ENCODE measurements at regions not wholly inside any gene's neighbourhood (a gene's known extent, or its start where the extent isn't known, plus 50 kb on each side); places are given as distances from the start of the nearest gene placed in this dataset.

DNA sequence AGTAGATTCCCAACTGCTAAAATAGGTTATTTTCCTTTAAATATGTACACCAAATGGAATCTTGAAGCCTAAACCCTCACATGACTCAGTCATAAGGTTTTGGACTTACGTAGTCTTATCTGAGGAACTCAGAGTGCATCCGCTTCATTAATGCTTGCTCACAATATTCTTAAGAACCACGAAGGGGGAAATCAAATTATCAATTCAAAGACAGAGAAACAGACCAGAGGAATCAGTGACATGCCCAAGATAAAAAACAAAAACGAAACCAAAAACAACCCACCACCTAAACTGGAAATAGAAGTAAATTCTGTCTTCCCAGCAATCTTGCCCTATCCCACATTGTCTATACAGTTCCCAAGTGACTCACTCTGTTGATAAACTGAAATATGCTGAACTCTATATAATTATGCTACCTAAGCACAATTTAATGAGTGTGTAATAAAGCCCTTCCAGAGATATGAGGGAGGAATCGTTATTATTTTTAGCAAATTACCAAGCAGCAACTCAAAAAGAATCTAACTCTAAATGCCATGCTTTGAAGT, 135.4 kb upstream of the CBLB start:
- TF ChIP-seq, protein P1, sequence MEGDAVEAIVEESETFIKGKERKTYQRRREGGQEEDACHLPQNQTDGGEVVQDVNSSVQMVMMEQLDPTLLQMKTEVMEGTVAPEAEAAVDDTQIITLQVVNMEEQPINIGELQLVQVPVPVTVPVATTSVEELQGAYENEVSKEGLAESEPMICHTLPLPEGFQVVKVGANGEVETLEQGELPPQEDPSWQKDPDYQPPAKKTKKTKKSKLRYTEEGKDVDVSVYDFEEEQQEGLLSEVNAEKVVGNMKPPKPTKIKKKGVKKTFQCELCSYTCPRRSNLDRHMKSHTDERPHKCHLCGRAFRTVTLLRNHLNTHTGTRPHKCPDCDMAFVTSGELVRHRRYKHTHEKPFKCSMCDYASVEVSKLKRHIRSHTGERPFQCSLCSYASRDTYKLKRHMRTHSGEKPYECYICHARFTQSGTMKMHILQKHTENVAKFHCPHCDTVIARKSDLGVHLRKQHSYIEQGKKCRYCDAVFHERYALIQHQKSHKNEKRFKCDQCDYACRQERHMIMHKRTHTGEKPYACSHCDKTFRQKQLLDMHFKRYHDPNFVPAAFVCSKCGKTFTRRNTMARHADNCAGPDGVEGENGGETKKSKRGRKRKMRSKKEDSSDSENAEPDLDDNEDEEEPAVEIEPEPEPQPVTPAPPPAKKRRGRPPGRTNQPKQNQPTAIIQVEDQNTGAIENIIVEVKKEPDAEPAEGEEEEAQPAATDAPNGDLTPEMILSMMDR (IDR thresholded peaks at IDR 0.05; ENCODE audit: low read length), result no peak
- no peak for TF ChIP-seq EZH2 (IDR thresholded peaks at IDR 0.05; ENCODE audit: borderline replicate concordance, low read length)

All from OCI-LY1 (cell line).